ENCODE measurements at regions not wholly inside any gene's neighbourhood (a gene's known extent, or its start where the extent isn't known, plus 50 kb on each side); places are given as distances from the start of the nearest gene placed in this dataset.
A peak's percentile ranks its signal among the peaks of the same experiment; 100 is the strongest.
"Not testable (repeated sequence)": the region's sequence is repeated elsewhere in the genome, so short reads cannot be mapped to it uniquely, and the experiment has no call there.

DNA sequence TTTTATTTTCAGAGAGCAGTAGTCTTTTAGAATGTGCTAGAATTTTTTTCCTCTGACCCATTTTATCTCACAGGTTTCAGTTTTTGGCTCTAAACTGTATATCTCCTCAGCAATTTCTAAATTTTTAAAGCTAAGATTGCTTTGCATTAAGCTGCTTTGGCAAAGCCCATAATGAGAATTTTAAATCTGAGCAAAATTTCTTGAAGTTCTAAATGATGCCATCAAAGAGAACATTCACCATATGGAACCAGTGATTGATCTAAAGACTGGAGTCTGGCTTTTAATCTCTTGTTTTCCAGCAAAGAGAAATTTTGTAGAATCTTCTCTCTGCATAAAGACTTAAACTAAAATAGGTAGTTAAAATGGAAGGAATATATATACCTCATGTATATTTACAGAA is 313.6 kb downstream of the TBC1D32 start:
- DNase-seq: no peak

DNA sequence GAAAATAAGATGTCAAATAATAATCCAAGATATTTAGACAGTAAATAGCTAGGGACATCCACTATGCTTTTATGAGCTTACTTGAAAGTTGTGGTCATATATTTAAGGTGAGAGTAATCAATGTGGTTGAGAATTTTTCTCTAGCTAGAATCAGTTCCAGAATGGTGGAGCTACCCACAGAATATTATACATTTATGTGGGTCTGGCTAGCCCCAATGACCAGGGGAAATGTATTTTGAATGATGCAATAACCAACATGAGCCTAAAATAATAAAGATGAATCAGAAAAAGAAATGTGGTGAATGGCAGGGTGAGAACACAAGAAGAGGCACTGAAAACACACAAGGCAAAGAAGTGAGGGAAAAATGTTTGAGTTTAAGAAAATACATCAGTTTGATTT is 325.7 kb downstream of the TBC1D32 start:
- no peak for DNase-seq

- DNase-seq: no peak
These were observed 328.3 kb downstream of the TBC1D32 start for GRCh38 chr6:121006024-121006423.

DNA sequence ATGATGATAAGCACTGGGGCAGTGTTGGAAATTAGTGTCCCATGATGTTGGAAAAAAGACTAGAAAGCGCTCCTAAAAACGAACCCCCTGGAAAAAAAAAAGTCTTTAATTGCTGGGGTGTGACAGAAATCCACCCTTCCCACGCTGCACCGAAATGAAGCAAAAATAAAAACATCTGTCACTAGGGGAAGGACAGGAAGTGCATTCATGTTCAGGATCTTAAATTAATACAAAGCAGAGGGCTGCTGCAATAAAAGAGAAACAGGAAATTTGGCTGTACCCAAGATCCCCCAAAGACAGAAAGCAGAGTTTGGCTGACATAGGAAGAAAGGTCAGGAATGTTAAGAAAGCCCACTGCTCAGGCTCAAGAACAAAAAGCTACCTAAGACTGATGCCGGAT is 333.9 kb downstream of the TBC1D32 start:
- DNase-seq: no peak

- no peak for DNase-seq
These were observed 337.9 kb downstream of the TBC1D32 start for GRCh38 chr6:120996340-120996739.

DNA sequence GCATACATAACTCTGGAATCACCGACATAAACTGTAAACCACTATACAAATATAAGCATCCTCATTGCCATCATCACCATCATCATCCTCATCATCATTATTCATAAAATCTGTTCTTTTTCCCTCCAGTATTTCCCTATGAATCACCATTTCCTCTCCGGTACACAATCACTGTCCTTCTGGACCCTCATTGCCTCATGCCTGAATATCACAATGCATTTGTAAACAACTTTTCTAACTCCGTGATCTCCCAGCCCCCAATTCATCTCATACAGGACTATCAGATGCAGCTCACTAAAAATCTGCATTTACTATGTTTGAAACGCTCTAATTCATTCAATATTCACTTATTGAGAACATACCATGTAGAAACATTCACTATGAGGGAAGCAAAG is 339.7 kb downstream of the TBC1D32 start:
- DNase-seq: no peak

GRCh38 chr6:120993929-120994572 is 340.2 kb downstream of the TBC1D32 start:
- no peak for DNase-seq

DNA sequence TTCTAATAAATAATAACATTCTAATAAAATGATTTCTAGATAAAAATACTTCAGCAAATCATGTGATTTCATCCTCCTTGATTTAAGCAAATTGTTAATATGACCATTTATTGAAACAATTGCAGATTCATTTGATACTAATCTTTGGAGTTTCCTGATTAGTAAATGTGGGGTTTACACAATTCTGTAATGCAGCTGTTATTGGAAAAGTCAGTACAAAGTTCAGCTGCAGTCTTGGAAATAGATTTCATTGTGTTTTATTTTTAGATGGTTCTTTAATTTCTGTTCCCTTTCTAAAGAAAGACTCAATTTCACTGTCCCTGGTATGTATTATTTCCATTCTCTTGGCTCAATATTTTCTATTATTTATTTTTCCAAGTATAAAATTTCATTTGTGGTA is 342.0 kb downstream of the TBC1D32 start:
- no peak for DNase-seq

DNA sequence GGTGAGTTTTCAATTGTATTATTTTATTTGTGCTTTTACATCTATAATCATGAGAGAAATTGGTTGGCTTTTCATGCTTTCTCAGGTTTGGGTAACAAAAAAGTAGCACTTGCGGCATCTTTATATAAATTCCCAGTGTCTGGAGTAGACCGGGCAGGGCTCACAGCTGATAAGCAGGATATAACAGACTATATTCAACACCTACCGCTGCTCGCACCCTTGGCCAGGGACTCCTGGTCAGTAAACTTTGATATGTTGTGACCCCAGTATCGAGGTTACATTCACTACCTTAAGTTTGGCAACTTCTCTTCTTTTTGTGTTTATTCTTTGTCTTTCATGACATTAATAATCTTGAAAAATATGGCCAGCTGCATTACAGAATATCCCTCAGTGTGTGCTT is 343.4 kb downstream of the TBC1D32 start:
- no peak for DNase-seq

DNA sequence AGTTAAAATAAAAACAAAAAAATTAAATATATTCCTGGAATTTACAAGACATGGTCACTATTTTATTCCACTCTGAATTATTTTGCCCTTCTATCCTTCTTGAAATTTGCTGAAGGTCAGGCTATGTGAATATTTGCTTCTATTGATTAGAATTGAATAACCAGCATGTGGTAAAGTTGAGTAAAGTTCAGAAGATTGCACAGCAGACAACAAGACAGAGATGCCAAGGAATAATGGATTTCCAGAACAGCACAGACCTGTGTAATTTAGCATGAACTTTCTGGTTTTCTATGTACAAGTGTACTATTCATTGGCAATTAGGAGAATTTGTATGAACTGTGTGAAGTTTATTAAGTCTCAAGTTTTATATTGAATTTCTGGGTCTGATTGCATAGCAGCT is 352.4 kb downstream of the TBC1D32 start:
- no peak for DNase-seq

GRCh38 chr6:120966321-120966720 is 368.0 kb downstream of the TBC1D32 start:
- DNase-seq: no peak

- DNase-seq: no peak
These were observed 368.5 kb downstream of the TBC1D32 start for GRCh38 chr6:120965814-120966213.

GRCh38 chr6:120960761-120961160 is 373.5 kb downstream of the TBC1D32 start:
- DNase-seq: no peak

GRCh38 chr6:120954111-120954510 is 380.2 kb downstream of the TBC1D32 start:
- no peak for DNase-seq

GRCh38 chr6:120951258-120951657 is 383.0 kb downstream of the TBC1D32 start:
- no peak for DNase-seq

GRCh38 chr6:120947111-120947510 is 387.2 kb downstream of the TBC1D32 start:
- DNase-seq: no peak

DNA sequence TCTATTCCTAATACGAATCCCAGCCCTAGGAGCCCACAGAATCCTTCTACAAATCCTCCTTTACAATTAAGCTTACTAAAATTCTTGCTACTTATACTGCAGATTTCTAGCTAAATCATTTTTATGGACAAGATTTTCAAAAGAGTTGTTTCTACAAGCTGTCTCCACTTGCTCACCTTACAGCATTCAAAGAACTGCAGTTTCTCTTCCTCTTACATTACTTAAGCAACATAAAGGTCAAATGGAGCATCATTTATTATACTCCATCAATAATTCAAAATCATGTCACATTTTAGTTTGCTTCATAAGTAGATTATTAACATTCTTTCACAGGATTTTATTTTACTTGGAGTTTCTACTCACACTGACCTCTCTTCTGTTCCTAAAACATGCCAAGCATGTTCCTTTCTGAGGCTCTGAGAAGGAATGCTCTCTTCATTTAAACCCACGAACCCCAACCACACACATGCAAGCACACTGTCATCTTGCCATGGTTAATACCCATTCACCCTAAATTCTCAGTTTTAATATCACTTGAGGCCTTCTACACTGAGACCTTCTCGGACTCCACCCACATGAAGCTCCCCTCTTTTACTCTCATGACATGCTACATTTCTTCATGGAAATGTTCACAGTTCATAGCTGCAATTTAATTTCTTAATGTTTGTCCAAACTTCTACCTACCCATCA is 388.2 kb downstream of the TBC1D32 start:
- no peak for DNase-seq

DNA sequence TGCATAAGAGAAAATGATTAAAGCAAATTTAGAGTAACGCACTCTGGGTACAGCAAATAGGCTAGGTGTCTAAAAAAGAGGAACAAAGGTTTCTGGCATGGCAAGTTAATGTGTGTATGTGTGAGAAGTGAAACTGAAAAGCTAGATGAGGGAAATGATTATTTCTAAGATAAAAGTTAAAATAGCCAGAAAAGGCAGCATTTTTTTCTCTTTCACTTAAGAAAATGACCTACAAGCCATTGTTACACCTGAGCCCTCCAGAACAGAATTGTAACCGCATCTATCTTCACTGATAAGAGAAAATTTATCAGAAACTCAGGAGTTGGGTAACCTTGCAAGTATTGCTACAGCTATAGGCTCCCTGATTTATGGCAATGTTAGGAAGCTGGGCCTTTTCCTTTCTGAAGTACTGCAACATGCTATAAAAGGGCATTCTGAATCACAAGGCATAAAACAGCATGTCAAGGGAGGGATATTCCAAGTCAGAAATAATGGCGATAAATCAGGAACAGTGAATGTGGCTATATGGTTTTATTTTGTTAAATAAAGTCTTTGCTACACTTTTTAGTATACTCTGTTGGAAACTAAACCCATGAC is 395.3 kb downstream of the TBC1D32 start:
- DNase-seq: no peak

DNA sequence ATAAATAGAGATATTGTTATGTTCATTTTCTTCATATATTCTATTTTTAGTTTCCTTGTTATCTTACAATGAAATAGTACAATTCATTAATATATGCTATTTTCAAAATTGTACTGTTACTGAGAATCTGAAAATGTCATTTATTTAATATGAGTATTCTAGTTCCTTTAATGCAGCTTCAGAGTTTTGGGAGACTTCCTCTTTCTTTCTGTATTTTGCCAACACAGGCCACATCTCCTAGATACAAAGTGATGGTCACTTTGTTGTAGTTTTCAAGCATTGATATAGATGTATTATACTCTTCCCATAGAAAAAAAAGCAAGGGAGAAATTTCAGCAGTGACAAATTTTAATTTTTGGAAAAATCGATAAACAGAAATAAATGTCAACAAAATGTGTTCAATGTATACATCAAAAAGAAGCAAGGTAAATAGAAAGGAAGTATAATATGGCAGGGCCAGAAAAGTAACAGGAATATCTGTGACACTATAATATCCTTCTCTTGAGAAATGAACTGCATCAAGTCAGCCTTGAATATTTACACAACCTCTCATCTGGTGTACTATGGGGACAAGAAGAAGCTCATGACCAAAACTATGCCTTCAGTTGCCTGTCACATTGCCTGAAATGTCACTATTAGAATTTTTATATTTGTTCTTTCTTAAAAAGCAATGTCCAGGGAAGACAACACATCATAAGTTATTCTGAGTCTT is 396.0 kb downstream of the TBC1D32 start:
- DNase-seq: no peak

DNA sequence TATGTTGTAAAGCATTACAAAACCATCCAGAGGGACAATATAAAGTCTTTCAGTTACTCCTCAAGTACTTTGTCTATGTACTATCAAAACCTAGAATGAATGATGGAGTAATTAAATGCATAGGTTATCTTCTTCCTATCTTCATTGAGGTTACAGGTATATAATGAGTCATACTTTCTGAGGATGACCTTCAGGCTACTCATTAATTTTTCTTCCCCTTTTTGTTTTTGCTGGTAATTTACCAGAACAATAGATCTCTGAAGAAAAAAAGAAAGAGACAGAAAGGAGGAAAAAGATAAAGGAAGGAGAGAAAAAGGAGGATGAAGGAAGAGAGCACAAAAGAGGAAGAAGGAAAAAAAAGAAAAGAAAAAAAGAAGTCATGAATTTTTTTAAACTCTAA is 398.4 kb downstream of the TBC1D32 start:
- DNase-seq: no peak

DNA sequence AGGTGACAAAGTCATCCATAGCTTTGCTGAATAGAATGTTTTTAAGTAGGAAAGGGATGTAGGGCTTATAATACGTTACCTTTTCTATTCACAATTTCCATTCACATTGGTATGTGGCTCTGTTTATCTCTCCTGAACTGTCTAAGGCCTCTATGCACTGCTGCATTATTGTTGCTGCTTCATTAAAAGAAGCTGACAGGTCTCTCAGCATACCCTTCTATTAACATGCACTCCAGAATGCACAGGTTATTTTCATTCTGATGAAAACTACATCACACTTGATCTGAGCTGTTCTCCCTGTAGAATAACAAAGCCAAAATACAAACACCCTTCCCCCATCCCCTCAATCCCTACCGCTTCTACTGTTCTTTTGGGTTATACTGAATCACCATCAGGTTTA is 399.3 kb downstream of the TBC1D32 start:
- no peak for DNase-seq

- peak; percentile 60 for DNase-seq
These were observed 402.6 kb downstream of the TBC1D32 start for GRCh38 chr6:120931520-120932180.

DNA sequence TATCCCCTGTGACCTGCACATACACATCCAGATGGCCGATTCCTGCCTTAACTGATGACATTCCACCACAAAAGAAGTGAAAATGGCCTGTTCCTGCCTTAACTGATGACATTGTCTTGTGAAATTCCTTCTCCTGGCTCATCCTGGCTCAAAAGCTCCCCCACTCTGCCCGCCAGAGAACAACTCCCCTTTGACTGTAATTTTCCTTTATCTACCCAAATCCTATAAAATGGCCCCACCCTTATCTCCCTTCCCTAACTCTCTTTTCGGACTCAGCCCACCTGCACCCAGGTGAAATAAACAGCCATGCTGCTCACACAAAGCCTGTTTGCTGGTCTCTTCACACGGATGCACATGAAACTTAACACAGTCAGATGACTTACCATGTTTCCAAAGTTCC is 403.8 kb downstream of the TBC1D32 start:
- DNase-seq: not testable (repeated sequence)

Measured in islet precursor cell (in vitro differentiated cells).